Smooth muscle cell (in vitro differentiated cells): ENCODE measurements at regions not wholly inside any gene's neighbourhood (a gene's known extent, or its start where the extent isn't known, plus 50 kb on each side); places are given as distances from the start of the nearest gene placed in this dataset.

Experiments
- DNase-seq: peaks from one replicate; lab custom pipeline; 2025; ENCODE audit not compliant: unreplicated experiment; lab: John Stamatoyannopoulos, UW
- H2AFZ ChIP-seq: fragments of 200-600 bp; sonication (generic); 2 replicates; pipeline ENCODE4 v1.6.0; 2016; ENCODE audit warnings: antibody characterized with exemption, low read depth, mild to moderate bottlenecking
- H3F3A ChIP-seq: fragments of 200-600 bp; sonication (generic); 2 replicates; pipeline ENCODE4 v1.6.0; 2017; ENCODE audit warnings: antibody characterized with exemption, low read depth
- H3K27ac ChIP-seq: fragments of 200-600 bp; sonication (generic); 2 replicates; pipeline ENCODE4 v1.5.1; 2016; ENCODE audit warnings: low read depth, mild to moderate bottlenecking
- H3K27me3 ChIP-seq: fragments of 200-600 bp; sonication (generic); 2 replicates; pipeline ENCODE4 v1.6.1; 2016; ENCODE audit warnings: low read depth, mild to moderate bottlenecking
- H3K36me3 ChIP-seq: fragments of 200-600 bp; sonication (generic); 2 replicates; pipeline ENCODE4 v1.5.1; 2016; ENCODE audit warnings: low read depth
- H3K4me1 ChIP-seq: fragments of 200-600 bp; sonication (generic); 2 replicates; pipeline ENCODE4 v1.5.1; 2016; ENCODE audit warnings: low read depth
- H3K4me2 ChIP-seq: fragments of 200-600 bp; sonication (generic); 2 replicates; pipeline ENCODE4 v1.6.0; 2016; ENCODE audit warnings: mild to moderate bottlenecking
- H3K4me3 ChIP-seq: fragments of 200-600 bp; sonication (generic); 2 replicates; pipeline ENCODE4 v1.5.1; 2016; ENCODE audit warnings: mild to moderate bottlenecking
- H3K79me2 ChIP-seq: fragments of 200-600 bp; sonication (generic); 2 replicates; pipeline ENCODE4 v1.6.0; 2016; ENCODE audit warnings: low read depth, mild to moderate bottlenecking
- H3K9ac ChIP-seq: fragments of 200-600 bp; sonication (generic); 2 replicates; pipeline ENCODE4 v1.6.0; 2016; ENCODE audit warnings: low read depth
- H3K9me3 ChIP-seq: fragments of 200-600 bp; sonication (generic); replicated peaks from 2 replicates; pipeline ENCODE4 v1.5.1; 2016; ENCODE audit warnings: low read depth
- H4K20me1 ChIP-seq: fragments of 200-600 bp; sonication (generic); 2 replicates; pipeline ENCODE4 v1.6.0; 2016; ENCODE audit warnings: low read depth
- WGBS: methylation state at CpG from one replicate; pipeline ENCODE4 v1.1.7; 2016; ENCODE audit warnings: low lambda C conversion rate; 5-methylcytosine and 5-hydroxymethylcytosine counted together
- TF ChIP-seq, protein P1 (sequence below): fragments of 200-600 bp; sonication (generic); IDR thresholded peaks from 2 replicates; pipeline ENCODE4 v1.5.1; 2017; ENCODE audit warnings: borderline replicate concordance, mild to moderate bottlenecking, antibody characterized with exemption; ENCODE audit not compliant: insufficient read depth, poor library complexity, severe bottlenecking

- no peak for DNase-seq
- Histone ChIP-seq H2AFZ (no peak overlapping the region), H3K9me3 (no peaks in the 10 kb centered on the region), H4K20me1 (no peaks in the 10 kb centered on the region), H3K4me3 (no peak overlapping the region), H3K36me3 (no peaks in the 10 kb centered on the region), H3K4me2 (no peak overlapping the region), H3K79me2 (no peaks in the 10 kb centered on the region), H3K4me1 (no peaks in the 10 kb centered on the region), H3K27me3 (no peaks in the 10 kb centered on the region), H3K27ac (no peak overlapping the region), H3K9ac (no peak overlapping the region), H3F3A (no peaks in the 10 kb centered on the region)
- TF ChIP-seq, protein P1, sequence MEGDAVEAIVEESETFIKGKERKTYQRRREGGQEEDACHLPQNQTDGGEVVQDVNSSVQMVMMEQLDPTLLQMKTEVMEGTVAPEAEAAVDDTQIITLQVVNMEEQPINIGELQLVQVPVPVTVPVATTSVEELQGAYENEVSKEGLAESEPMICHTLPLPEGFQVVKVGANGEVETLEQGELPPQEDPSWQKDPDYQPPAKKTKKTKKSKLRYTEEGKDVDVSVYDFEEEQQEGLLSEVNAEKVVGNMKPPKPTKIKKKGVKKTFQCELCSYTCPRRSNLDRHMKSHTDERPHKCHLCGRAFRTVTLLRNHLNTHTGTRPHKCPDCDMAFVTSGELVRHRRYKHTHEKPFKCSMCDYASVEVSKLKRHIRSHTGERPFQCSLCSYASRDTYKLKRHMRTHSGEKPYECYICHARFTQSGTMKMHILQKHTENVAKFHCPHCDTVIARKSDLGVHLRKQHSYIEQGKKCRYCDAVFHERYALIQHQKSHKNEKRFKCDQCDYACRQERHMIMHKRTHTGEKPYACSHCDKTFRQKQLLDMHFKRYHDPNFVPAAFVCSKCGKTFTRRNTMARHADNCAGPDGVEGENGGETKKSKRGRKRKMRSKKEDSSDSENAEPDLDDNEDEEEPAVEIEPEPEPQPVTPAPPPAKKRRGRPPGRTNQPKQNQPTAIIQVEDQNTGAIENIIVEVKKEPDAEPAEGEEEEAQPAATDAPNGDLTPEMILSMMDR, result no peak
Observed at GRCh38 chr5:3043600-3043999, 292.1 kb upstream of the IRX2 start.

DNA sequence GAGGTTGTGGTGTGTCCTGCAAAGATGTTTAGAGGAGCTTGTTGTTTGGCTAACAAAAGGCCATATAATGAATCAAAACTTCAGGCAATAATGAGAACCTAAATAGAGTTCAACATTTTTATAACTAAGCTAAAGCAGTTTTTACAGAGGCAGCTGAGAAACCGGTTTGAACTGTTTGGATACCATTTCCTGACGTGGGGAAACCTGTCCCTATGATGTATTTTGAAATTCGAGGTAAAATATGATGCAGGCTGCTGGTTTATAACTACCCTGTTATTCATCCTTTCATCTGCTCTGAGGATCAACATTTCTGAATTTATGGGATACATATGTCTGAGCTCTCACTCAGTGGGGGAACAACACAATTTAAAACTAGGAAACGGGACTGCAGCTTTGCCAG, 289.5 kb upstream of the IRX2 start:
- no peaks in the 10 kb centered on the region for H3F3A ChIP-seq
- 72% methylated on average over 4 of the region's 4 CpGs for WGBS

DNA sequence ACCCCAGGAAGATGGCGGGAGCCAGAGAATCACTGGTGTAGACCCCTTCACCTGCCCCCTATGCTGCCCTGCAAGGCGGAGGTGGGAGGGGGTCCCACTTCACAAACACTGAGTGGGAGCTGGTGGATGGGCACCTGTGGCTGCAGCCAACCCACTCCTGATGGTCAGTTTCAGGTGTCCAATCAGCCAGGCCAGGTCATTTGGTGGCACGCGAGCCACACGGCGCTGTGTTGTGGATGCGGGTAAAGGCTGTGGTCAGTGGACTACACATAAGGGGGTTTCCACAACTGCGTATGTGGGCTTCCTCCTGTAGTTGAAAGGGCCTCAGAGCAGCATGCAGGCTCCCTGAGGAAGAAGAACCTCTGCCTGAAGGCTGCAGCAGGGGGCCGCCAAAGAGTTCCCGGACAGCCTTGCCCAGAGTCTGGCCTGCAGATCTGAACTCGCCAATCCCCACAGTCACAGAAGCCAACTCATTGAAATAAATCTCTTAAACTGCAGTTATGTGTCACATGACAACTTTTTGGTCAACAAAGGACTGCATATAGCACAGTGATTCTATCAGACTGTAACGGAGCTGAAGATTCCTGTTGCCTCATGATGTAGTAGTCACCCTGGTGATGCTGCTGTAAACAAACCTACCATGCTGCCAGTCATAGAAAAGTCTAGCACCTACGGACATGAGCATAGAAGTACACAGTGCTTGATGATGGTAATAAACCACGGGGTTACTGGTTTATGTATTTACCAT, 284.7 kb upstream of the IRX2 start:
- H3K4me2 ChIP-seq, result no peak overlapping the region
- H3K79me2 ChIP-seq, result no peaks in the 10 kb centered on the region
- no peaks in the 10 kb centered on the region for H3F3A ChIP-seq
- no peaks in the 10 kb centered on the region for H4K20me1 ChIP-seq
- H3K9ac ChIP-seq, result no peak overlapping the region
- H3K4me3 ChIP-seq, result no peak overlapping the region
- no peak overlapping the region for H3K27ac ChIP-seq
- no peaks in the 10 kb centered on the region for H3K36me3 ChIP-seq
- DNase-seq, result no peak
- H2AFZ ChIP-seq, result no peak overlapping the region
- H3K27me3 ChIP-seq, result peaks cover 3% of the 10 kb centered on the region
- no peaks in the 10 kb centered on the region for H3K4me1 ChIP-seq
- TF ChIP-seq, protein P1, result no peak
- 85% methylated on average over 14 of the region's 14 CpGs for WGBS
- H3K9me3 ChIP-seq, result no peaks in the 10 kb centered on the region

More for the DNA sequence above, 289.5 kb upstream of the IRX2 start:
- TF ChIP-seq, protein P1, result no peak
- H3K79me2 ChIP-seq, result no peaks in the 10 kb centered on the region
- H3K4me2 ChIP-seq, result no peak overlapping the region
- DNase-seq, result no peak
- peaks cover 3% of the 10 kb centered on the region for H3K27me3 ChIP-seq
- H3K4me1 ChIP-seq, result no peaks in the 10 kb centered on the region
- H3K36me3 ChIP-seq, result no peaks in the 10 kb centered on the region
- no peak overlapping the region for H2AFZ ChIP-seq
- H4K20me1 ChIP-seq, result no peaks in the 10 kb centered on the region
- no peak overlapping the region for H3K27ac ChIP-seq
- H3K4me3 ChIP-seq, result no peak overlapping the region
- H3K9ac ChIP-seq, result no peak overlapping the region
- no peaks in the 10 kb centered on the region for H3K9me3 ChIP-seq

DNA sequence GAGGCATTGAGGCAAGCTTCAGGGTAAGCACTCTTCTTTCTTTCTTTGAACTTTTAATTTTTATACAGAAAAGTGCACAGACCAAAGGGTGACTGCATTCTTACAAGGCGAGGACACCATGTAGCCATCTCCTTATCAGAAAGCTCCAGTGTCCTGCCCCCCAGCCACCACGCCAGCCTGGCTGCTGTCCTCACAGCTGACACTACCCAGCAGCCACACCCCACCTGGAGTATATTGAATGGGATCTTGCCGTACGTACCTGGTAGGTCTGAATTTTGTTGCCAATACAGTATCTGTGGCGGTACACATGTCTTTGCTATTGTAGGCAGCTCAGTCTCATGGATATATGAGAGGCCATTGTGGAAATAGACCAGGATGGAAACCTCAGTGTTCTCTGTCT, 284.0 kb upstream of the IRX2 start:
- H3K4me3 ChIP-seq, result no peak overlapping the region
- H3K4me1 ChIP-seq, result no peaks in the 10 kb centered on the region
- H3K36me3 ChIP-seq, result no peaks in the 10 kb centered on the region
- peaks cover 3% of the 10 kb centered on the region for H3K27me3 ChIP-seq
- TF ChIP-seq, protein P1, result no peak
- H3K4me2 ChIP-seq, result no peak overlapping the region
- no peak for DNase-seq
- H2AFZ ChIP-seq, result no peak overlapping the region
- no peaks in the 10 kb centered on the region for H3K9me3 ChIP-seq
- WGBS, result 92% methylated on average over 5 of the region's 5 CpGs
- no peak overlapping the region for H3K27ac ChIP-seq
- no peaks in the 10 kb centered on the region for H4K20me1 ChIP-seq
- no peak overlapping the region for H3K9ac ChIP-seq
- no peaks in the 10 kb centered on the region for H3F3A ChIP-seq
- no peaks in the 10 kb centered on the region for H3K79me2 ChIP-seq
